ENCODE measurements at regions not wholly inside any gene's neighbourhood (a gene's known extent, or its start where the extent isn't known, plus 50 kb on each side); places are given as distances from the start of the nearest gene placed in this dataset.

GRCh38 chr13:90612391-90612790 is 735.1 kb upstream of the MIR17HG start:
- no peaks in the 10 kb centered on the region for H3F3A ChIP-seq (ENCODE audit: control insufficient read depth, insufficient read depth)
- no peaks in the 10 kb centered on the region for H3K9me3 ChIP-seq (ENCODE audit: control insufficient read depth, insufficient read depth, low read length)
- H3K27ac ChIP-seq (ENCODE audit: low read depth, low read length): no peak overlapping the region
- no peaks in the 10 kb centered on the region for H3K4me1 ChIP-seq (ENCODE audit: control insufficient read depth, low read length)
- no peaks in the 10 kb centered on the region for H3K27me3 ChIP-seq (ENCODE audit: control insufficient read depth, low read length)
- no peaks in the 10 kb centered on the region for H3K36me3 ChIP-seq (ENCODE audit: control insufficient read depth, low read length)
- H3K4me2 ChIP-seq (ENCODE audit: low read length): no peak overlapping the region
- H4K20me1 ChIP-seq (ENCODE audit: control insufficient read depth, insufficient read depth, low read depth, low read length): no peaks in the 10 kb centered on the region
- TF ChIP-seq EZH2phosphoT487 (IDR thresholded peaks at IDR 0.05; ENCODE audit: borderline replicate concordance, low read length): no peak
- no peak for TF ChIP-seq CTCF (IDR thresholded peaks at IDR 0.05; ENCODE audit: low read depth, low read length, poor library complexity, severe bottlenecking)
- no peaks in the 10 kb centered on the region for H3K79me2 ChIP-seq (ENCODE audit: control insufficient read depth, low read length)
- H3K9me2 ChIP-seq (replicated peaks; ENCODE audit: control insufficient read depth, low read length): no peaks in the 10 kb centered on the region
- no peak overlapping the region for H3K4me3 ChIP-seq (ENCODE audit: low read length)

- Histone ChIP-seq H3K4me1 (ENCODE audit: control insufficient read depth, low read length) (no peaks in the 10 kb centered on the region), H3K9me2 (replicated peaks; ENCODE audit: control insufficient read depth, low read length) (no peaks in the 10 kb centered on the region), H3K79me2 (ENCODE audit: control insufficient read depth, low read length) (no peaks in the 10 kb centered on the region), H3F3A (ENCODE audit: control insufficient read depth, insufficient read depth) (no peaks in the 10 kb centered on the region), H3K4me2 (ENCODE audit: low read length) (no peak overlapping the region), H4K20me1 (ENCODE audit: control insufficient read depth, insufficient read depth, low read depth, low read length) (no peaks in the 10 kb centered on the region), H3K27me3 (ENCODE audit: control insufficient read depth, low read length) (no peaks in the 10 kb centered on the region), H3K9me3 (ENCODE audit: control insufficient read depth, insufficient read depth, low read length) (no peaks in the 10 kb centered on the region; the same call in 1 of the 2 replicates), H3K4me3 (ENCODE audit: low read length) (no peak overlapping the region), H3K27ac (ENCODE audit: low read depth, low read length) (no peak overlapping the region), H3K36me3 (ENCODE audit: control insufficient read depth, low read length) (no peaks in the 10 kb centered on the region)
- no peak for TF ChIP-seq EZH2phosphoT487 (IDR thresholded peaks at IDR 0.05; ENCODE audit: borderline replicate concordance, low read length)
- no peak for TF ChIP-seq CTCF (IDR thresholded peaks at IDR 0.05; ENCODE audit: low read depth, low read length, poor library complexity, severe bottlenecking)
These were observed 734.3 kb upstream of the MIR17HG start for GRCh38 chr13:90613076-90613795.

GRCh38 chr13:90615236-90615635 is 732.3 kb upstream of the MIR17HG start:
- H3K4me2 ChIP-seq (ENCODE audit: low read length): no peak overlapping the region
- TF ChIP-seq CTCF (IDR thresholded peaks at IDR 0.05; ENCODE audit: low read depth, low read length, poor library complexity, severe bottlenecking) (no peak), EZH2phosphoT487 (IDR thresholded peaks at IDR 0.05; ENCODE audit: borderline replicate concordance, low read length) (no peak)
- no peaks in the 10 kb centered on the region; the same call in 1 of the 2 replicates for H3K9me3 ChIP-seq (ENCODE audit: control insufficient read depth, insufficient read depth, low read length)
- H3K36me3 ChIP-seq (ENCODE audit: control insufficient read depth, low read length): no peaks in the 10 kb centered on the region
- no peaks in the 10 kb centered on the region for H4K20me1 ChIP-seq (ENCODE audit: control insufficient read depth, insufficient read depth, low read depth, low read length)
- H3K27me3 ChIP-seq (ENCODE audit: control insufficient read depth, low read length): no peaks in the 10 kb centered on the region
- H3K9me2 ChIP-seq (replicated peaks; ENCODE audit: control insufficient read depth, low read length): no peaks in the 10 kb centered on the region
- H3K4me3 ChIP-seq (ENCODE audit: low read length): no peak overlapping the region
- no peaks in the 10 kb centered on the region for H3K79me2 ChIP-seq (ENCODE audit: control insufficient read depth, low read length)
- H3F3A ChIP-seq (ENCODE audit: control insufficient read depth, insufficient read depth): no peaks in the 10 kb centered on the region
- H3K27ac ChIP-seq (ENCODE audit: low read depth, low read length): no peak overlapping the region
- no peaks in the 10 kb centered on the region for H3K4me1 ChIP-seq (ENCODE audit: control insufficient read depth, low read length)
